ENCODE measurements at regions not wholly inside any gene's neighbourhood (a gene's known extent, or its start where the extent isn't known, plus 50 kb on each side); places are given as distances from the start of the nearest gene placed in this dataset.
A peak's percentile ranks its signal among the peaks of the same experiment; 100 is the strongest.
"Not testable (repeated sequence)": the region's sequence is repeated elsewhere in the genome, so short reads cannot be mapped to it uniquely, and the experiment has no call there.

DNA sequence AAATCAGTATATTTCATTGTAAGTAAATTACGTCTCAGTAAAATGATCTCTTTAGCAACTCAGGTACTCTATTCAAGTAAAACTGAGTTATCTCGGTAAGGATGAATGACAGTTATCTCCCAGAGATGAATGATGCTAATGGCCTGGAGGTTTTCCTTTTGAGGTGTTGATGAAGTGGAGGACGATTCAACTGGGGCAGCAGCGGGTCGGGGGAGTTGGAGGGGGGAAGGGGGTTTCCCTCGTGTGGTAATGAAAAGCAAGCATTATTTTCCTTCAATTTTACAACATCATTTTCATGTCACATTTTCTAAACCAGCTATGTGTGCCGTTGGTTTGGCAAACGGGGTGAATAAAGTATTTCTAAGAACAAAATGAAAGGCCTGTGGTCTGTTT is 92.4 kb upstream of the ATXN3L start:
- ATAC-seq (no peak; the same call in 1 of the 2 replicates), DNase-seq (ENCODE audit: low spot score) (no peak)
- Mint-ChIP-seq H3K27me3 (ENCODE audit: low read depth) (no peaks in the 10 kb centered on the region; the same call in 1 of the 2 replicates), H3K4me3 (no peak overlapping the region), H3K9me3 (peaks cover 10% of the 10 kb centered on the region; the same call in 1 of the 2 replicates), H3K4me1 (peaks cover 42% of the 10 kb centered on the region), H3K27ac (peak overlapping the region; percentile 57), H3K36me3 (no peaks in the 10 kb centered on the region)
- ChIA-PET CTCF (no interaction called here), POLR2A (no interaction called here)
- TF ChIP-seq ELF4 (CRISPR knock-in tag; IDR thresholded peaks at IDR 0.05; ENCODE audit: low read depth) = no peak

DNA sequence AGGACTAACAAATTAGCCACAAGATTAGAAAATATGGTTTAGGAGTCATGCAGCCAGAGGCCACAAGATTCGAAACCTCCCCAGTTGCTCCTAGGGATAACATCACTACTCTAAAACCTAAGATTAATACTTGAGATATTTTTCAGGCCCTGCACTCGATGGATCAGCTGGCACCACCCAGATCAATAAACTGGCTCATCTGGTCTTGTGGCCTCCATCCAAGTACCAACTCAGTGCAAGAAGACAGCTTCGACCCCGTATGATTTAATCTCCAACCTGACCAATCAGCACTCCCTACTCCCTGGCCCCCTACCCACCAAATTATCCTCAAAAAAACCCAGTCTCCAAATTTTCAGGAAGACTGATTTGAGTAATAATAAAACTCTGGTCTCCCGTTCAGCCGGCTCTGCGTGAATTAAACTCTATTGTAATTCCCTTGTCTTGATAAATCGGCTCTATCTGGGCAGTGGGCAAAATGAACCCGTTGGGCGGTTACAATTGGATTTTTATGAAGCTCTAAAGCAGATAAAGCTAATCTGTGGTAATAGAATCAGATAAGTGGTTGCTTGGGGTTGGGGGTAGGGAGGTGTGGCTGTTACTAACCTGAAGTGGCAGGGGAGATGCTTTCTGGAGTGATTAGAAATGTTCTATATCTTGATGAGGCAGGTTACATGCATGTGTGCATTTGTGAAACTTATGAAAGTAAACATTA is 91.8 kb upstream of the ATXN3L start:
- H3K9me3 Mint-ChIP-seq = peaks cover 15% of the 10 kb centered on the region
- H3K4me3 Mint-ChIP-seq = no peak overlapping the region
- H3K4me1 Mint-ChIP-seq = peaks cover 39% of the 10 kb centered on the region
- CTCF ChIA-PET = no interaction called here
- TF ChIP-seq ZSCAN18 (CRISPR knock-in tag; IDR thresholded peaks at IDR 0.05) = no peak
- TF ChIP-seq, protein P1, sequence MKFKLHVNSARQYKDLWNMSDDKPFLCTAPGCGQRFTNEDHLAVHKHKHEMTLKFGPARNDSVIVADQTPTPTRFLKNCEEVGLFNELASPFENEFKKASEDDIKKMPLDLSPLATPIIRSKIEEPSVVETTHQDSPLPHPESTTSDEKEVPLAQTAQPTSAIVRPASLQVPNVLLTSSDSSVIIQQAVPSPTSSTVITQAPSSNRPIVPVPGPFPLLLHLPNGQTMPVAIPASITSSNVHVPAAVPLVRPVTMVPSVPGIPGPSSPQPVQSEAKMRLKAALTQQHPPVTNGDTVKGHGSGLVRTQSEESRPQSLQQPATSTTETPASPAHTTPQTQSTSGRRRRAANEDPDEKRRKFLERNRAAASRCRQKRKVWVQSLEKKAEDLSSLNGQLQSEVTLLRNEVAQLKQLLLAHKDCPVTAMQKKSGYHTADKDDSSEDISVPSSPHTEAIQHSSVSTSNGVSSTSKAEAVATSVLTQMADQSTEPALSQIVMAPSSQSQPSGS (CRISPR knock-in tag; IDR thresholded peaks at IDR 0.05; ENCODE audit: borderline replicate concordance, low read depth) = no peak
- TF ChIP-seq, protein P2, sequence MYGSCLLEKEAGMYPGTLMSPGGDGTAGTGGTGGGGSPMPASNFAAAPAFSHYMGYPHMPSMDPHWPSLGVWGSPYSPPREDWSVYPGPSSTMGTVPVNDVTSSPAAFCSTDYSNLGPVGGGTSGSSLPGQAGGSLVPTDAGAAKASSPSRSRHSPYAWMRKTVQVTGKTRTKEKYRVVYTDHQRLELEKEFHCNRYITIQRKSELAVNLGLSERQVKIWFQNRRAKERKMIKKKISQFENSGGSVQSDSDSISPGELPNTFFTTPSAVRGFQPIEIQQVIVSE (CRISPR knock-in tag; IDR thresholded peaks at IDR 0.05; ENCODE audit: borderline replicate concordance) = no peak
- no peak for TF ChIP-seq NR2C2 (CRISPR knock-in tag; IDR thresholded peaks at IDR 0.05)
- TF ChIP-seq ZNF138 (CRISPR knock-in tag; conservative IDR thresholded peaks at IDR 0.05) = no peak
- TF ChIP-seq, protein P3, sequence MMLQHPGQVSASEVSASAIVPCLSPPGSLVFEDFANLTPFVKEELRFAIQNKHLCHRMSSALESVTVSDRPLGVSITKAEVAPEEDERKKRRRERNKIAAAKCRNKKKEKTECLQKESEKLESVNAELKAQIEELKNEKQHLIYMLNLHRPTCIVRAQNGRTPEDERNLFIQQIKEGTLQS (CRISPR knock-in tag; conservative IDR thresholded peaks at IDR 0.05) = no peak
- H3K36me3 Mint-ChIP-seq = no peaks in the 10 kb centered on the region
- POLR2A ChIA-PET = no interaction called here
- no peak for ATAC-seq
- H3K27ac Mint-ChIP-seq = peak overlapping the region; percentile 48
- DNase-seq (ENCODE audit: low spot score) = no peak
- H3K27me3 Mint-ChIP-seq (ENCODE audit: low read depth) = peaks cover 3% of the 10 kb centered on the region; the same call in 1 of the 2 replicates

GRCh38 chrX:13408599-13408998 is 88.7 kb upstream of the ATXN3L start:
- H3K36me3 Mint-ChIP-seq; POLR2A ChIA-PET; CTCF ChIA-PET; H3K27me3 Mint-ChIP-seq (ENCODE audit: low read depth); H3K27ac Mint-ChIP-seq; H3K4me3 Mint-ChIP-seq; ATAC-seq; DNase-seq (ENCODE audit: low spot score): not testable (repeated sequence)
- Mint-ChIP-seq H3K9me3 (peaks cover 21% of the 10 kb centered on the region), H3K4me1 (peaks cover 31% of the 10 kb centered on the region)

DNA sequence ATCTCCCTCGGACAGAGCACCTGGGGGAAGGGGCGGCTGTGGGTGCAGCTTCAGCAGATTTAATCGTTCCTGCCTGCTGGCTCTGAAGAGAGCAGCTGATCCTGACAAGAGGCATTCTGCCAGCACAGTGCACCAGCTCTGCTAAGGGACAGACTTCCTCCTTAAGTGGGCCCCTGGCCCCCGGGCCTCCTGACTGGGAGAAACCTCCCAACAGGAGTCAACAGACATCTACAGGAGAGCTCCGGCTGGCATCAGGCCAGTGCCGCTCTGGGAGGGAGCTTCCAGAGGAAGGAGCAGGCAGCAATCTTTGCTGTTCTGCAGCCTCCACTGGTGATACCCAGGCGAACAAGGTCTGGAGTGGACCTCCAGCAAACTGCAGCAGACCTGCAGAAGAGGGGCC is 84.9 kb upstream of the ATXN3L start:
- H3K27me3 Mint-ChIP-seq (ENCODE audit: low read depth); POLR2A ChIA-PET; H3K4me3 Mint-ChIP-seq; H3K36me3 Mint-ChIP-seq; DNase-seq (ENCODE audit: low spot score); ATAC-seq; CTCF ChIA-PET; H3K27ac Mint-ChIP-seq: not testable (repeated sequence)
- peaks cover 21% of the 10 kb centered on the region for H3K9me3 Mint-ChIP-seq
- peaks cover 17% of the 10 kb centered on the region for H3K4me1 Mint-ChIP-seq

- DNase-seq (ENCODE audit: low spot score) = no peak
- TF ChIP-seq, protein P4, sequence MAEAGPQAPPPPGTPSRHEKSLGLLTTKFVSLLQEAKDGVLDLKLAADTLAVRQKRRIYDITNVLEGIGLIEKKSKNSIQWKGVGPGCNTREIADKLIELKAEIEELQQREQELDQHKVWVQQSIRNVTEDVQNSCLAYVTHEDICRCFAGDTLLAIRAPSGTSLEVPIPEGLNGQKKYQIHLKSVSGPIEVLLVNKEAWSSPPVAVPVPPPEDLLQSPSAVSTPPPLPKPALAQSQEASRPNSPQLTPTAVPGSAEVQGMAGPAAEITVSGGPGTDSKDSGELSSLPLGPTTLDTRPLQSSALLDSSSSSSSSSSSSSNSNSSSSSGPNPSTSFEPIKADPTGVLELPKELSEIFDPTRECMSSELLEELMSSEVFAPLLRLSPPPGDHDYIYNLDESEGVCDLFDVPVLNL (CRISPR knock-in tag; IDR thresholded peaks at IDR 0.05; ENCODE audit: borderline replicate concordance, low read depth) = no peak
- TF ChIP-seq MLX (CRISPR knock-in tag; IDR thresholded peaks at IDR 0.05) (no peak), CTCF (IDR thresholded peaks at IDR 0.05) (no peak)
- TF ChIP-seq, protein P5, sequence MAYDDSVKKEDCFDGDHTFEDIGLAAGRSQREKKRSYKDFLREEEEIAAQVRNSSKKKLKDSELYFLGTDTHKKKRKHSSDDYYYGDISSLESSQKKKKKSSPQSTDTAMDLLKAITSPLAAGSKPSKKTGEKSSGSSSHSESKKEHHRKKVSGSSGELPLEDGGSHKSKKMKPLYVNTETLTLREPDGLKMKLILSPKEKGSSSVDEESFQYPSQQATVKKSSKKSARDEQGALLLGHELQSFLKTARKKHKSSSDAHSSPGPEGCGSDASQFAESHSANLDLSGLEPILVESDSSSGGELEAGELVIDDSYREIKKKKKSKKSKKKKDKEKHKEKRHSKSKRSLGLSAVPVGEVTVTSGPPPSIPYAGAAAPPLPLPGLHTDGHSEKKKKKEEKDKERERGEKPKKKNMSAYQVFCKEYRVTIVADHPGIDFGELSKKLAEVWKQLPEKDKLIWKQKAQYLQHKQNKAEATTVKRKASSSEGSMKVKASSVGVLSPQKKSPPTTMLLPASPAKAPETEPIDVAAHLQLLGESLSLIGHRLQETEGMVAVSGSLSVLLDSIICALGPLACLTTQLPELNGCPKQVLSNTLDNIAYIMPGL (CRISPR knock-in tag; IDR thresholded peaks at IDR 0.05) = no peak
- H3K9me3 Mint-ChIP-seq = peaks cover 21% of the 10 kb centered on the region
- H3K36me3 Mint-ChIP-seq = 0 out of 2 replicates have a peak, but pooled peaks cover 4% of the 10 kb centered on the region
- peaks cover 3% of the 10 kb centered on the region; the same call in 1 of the 2 replicates for H3K27me3 Mint-ChIP-seq (ENCODE audit: low read depth)
- no peak overlapping the region for H3K27ac Mint-ChIP-seq
- CTCF ChIA-PET = no interaction called here
- peaks cover 17% of the 10 kb centered on the region for H3K4me1 Mint-ChIP-seq
- H3K4me3 Mint-ChIP-seq = no peak overlapping the region
- ATAC-seq = no peak
- POLR2A ChIA-PET = no interaction called here
Observed at GRCh38 chrX:13404364-13404763, 84.5 kb upstream of the ATXN3L start.
